Coronary artery (tissue), 2 donors: ENCODE measurements at regions not wholly inside any gene's neighbourhood (a gene's known extent, or its start where the extent isn't known, plus 50 kb on each side); places are given as distances from the start of the nearest gene placed in this dataset.

Experiments
- DNase-seq: peaks from one replicate; pipeline ENCODE4 v3.0.0-alpha.2; 2017; ENCODE audit warnings: low spot score
- H3K27ac ChIP-seq, 2 donors: fragments of 200-600 bp; sonication (generic); one replicate each; pipeline ENCODE4 v1.5.1; 2016 to 2019
- H3K4me3 ChIP-seq: fragments of 200-600 bp; sonication (generic); 2 replicates; pipeline ENCODE4 v1.5.1; 2016; ENCODE audit warnings: mild to moderate bottlenecking, moderate library complexity
- CTCF ChIP-seq: fragments of 200-600 bp; sonication (generic); IDR thresholded peaks from one replicate; pipeline ENCODE4 v1.5.1; 2019; ENCODE audit warnings: antibody characterized with exemption

GRCh38 chrX:20394451-20394850, 127.7 kb upstream of the RPS6KA3 start:
- peak overlapping the region in 1 of 2 donors; percentile 35 for H3K27ac ChIP-seq
- no peak for TF ChIP-seq CTCF
- H3K4me3 ChIP-seq, result no peak overlapping the region
- no peak for DNase-seq

GRCh38 chrX:20393944-20394343, 127.2 kb upstream of the RPS6KA3 start:
- DNase-seq, result no peak
- no peak for TF ChIP-seq CTCF

GRCh38 chrX:20388594-20388993, 121.9 kb upstream of the RPS6KA3 start:
- no peak overlapping the region for H3K4me3 ChIP-seq
- no peak for TF ChIP-seq CTCF
- H3K27ac ChIP-seq, result no peak overlapping the region
- DNase-seq, result no peak

More at GRCh38 chrX:20393944-20394343, 127.2 kb upstream of the RPS6KA3 start:
- Histone ChIP-seq H3K4me3 (no peak overlapping the region), H3K27ac (no peak overlapping the region)

DNA sequence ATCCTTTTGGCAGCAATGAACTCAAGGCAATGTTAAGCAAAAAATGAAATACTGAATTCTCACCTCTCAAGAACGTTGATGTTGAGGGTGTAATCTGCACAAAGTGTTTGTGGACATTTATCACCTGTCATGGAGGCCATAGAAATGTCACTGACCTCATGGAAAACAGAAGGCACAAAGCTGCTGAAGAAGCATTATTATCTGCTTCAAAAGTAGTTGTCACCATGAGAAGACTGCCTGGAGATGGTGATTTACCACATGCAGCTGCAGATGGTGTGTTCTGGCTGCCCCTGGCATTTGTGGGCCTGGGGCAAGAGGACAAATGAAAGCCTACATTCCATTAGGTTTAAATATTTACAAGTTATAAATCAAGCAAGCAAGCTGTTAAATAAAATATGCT, 116.8 kb upstream of the RPS6KA3 start:
- DNase-seq, result no peak
- no peak overlapping the region for H3K4me3 ChIP-seq
- H3K27ac ChIP-seq, result no peak overlapping the region
- TF ChIP-seq CTCF, result no peak

DNA sequence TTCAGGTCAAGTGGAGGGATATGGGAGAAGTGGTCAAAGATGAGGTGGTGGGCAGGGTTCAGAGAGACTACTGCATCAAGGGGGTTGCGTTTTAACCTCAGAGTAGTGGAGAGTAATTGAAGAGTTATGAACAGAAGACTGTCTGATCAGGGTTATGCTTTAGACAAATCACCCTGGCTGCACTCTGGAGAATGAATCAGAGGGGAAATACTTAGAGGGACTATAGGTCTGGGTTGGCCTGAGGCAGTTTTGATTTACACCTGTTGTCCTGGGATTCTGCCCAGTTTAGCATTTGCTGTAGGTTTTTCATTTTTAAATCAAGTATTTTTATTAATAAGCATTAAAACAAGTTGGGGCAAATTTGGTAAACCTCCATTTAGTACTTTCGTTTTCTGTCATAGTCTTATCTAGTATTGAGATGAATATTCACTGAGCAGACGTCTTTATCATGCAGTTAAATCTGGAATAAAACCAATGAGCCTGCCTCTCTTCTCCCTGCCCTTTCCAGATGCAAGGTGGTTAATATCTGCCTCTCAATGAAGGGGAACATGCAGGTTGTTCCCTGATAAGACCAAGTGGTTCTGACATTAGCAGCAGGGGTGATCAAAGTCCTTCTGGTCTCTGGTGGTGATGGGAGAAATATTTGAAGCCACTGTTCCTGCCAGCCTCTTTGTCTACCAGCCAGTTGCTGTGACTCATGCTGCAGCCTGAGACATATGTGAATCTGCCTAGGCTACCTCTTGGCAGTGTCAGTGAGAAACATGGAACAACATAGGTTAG, 116.0 kb upstream of the RPS6KA3 start:
- no peak for DNase-seq
- Histone ChIP-seq H3K4me3 (no peak overlapping the region), H3K27ac (no peak overlapping the region)
- TF ChIP-seq CTCF, result no peak

DNA sequence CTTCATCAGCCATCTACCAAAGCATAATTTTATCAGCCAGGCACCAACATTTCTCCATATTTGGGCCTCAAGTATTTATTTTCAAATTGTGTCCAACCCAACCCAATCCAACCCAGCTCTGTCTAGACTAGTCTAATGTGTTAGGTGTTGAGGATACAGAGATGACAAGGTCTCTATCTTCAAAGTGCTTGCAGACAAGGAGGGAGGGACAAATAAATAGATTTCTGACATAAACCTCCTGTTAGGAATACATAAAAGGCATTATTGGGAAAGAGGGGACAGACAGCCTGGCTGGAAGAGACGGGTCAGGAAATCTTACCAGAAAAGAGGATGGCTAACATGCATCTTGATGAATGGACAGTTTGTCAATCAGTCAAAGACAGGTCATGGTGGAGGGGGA, 115.4 kb upstream of the RPS6KA3 start:
- Histone ChIP-seq H3K27ac (no peak overlapping the region), H3K4me3 (no peak overlapping the region)
- DNase-seq, result no peak
- no peak for TF ChIP-seq CTCF

- TF ChIP-seq CTCF, result no peak
- H3K4me3 ChIP-seq, result no peak overlapping the region
Measured at GRCh38 chrX:20378233-20378920, 111.7 kb upstream of the RPS6KA3 start.

More at GRCh38 chrX:20378233-20378920, 111.7 kb upstream of the RPS6KA3 start:
- DNase-seq, result no peak
- H3K27ac ChIP-seq, result no peak overlapping the region
